Thyroid gland (tissue), 4 donors: ENCODE measurements at regions not wholly inside any gene's neighbourhood (a gene's known extent, or its start where the extent isn't known, plus 50 kb on each side); places are given as distances from the start of the nearest gene placed in this dataset.

Source experiments
- DNase-seq, 2 donors: peaks; one replicate each; pipeline ENCODE4 v3.0.0-alpha.2; 2019
- H3K27ac ChIP-seq, 3 donors: fragments of 200-600 bp; sonication (generic); 1 replicate in 2 of 3; 2 replicates in 1 of 3; pipeline ENCODE4 v1.5.1; 2016 to 2019; ENCODE audit warnings: mild to moderate bottlenecking in 1 of 3, moderate library complexity in 1 of 3
- H3K27me3 ChIP-seq: fragments of 200-600 bp; sonication (generic); one replicate; pipeline ENCODE4 v1.5.1; 2019
- H3K36me3 ChIP-seq, 2 donors: fragments of 200-600 bp; sonication (generic); one replicate each; pipeline ENCODE4 v1.5.1; 2016 to 2019
- H3K4me1 ChIP-seq, 2 donors: fragments of 200-600 bp; sonication (generic); one replicate each; pipeline ENCODE4 v1.5.1; 2017 to 2019
- H3K4me3 ChIP-seq, 3 donors: fragments of 200-600 bp; sonication (generic); replicated peaks in 1 of 3; 1 replicate in 2 of 3; 2 replicates in 1 of 3; pipeline ENCODE4 v1.5.1; 2016; ENCODE audit warnings: mild to moderate bottlenecking in 1 of 3
- H3K9me3 ChIP-seq: fragments of 200-600 bp; sonication (generic); one replicate; pipeline ENCODE4 v1.5.1; 2017
- CTCF ChIP-seq, 6 experiments: fragments of 200-600 bp in 3 of 6; fragments of 450-650 bp in 3 of 6; sonication (generic) in 3 of 6; IDR thresholded peaks; one replicate each; pipeline ENCODE4 v1.5.1; 2016 to 2019; ENCODE audit warnings: antibody characterized with exemption in 6 of 6, mild to moderate bottlenecking in 2 of 6, inconsistent platforms in 1 of 6, moderate library complexity in 1 of 6
- POLR2A ChIP-seq, 2 donors: fragments of 450-650 bp; IDR thresholded peaks; one replicate each; pipeline ENCODE4 v1.6.1; 2017; ENCODE audit warnings: antibody characterized with exemption in 2 of 2, mild to moderate bottlenecking in 2 of 2, moderate library complexity in 1 of 2
- WGBS, 2 donors: methylation state at CpG; one replicate each; pipeline ENCODE4 v1.1.5; 2017; 5-methylcytosine and 5-hydroxymethylcytosine counted together
- intact Hi-C: fragments of 100-400 bp; cut with DNase I; formaldehyde crosslinking; loops from one replicate; pipeline ENCODE4 v1.15.1; 2023

- no peaks in the 10 kb centered on the region for H3K27me3 ChIP-seq
- no peak for DNase-seq
- no peaks in the 10 kb centered on the region for H3K4me1 ChIP-seq
- no peak for TF ChIP-seq POLR2A (IDR thresholded peaks at IDR 0.05)
- TF ChIP-seq CTCF (IDR thresholded peaks at IDR 0.05): no peak
- H3K9me3 ChIP-seq: no peaks in the 10 kb centered on the region
- H3K27ac ChIP-seq: no peak overlapping the region
- intact Hi-C loops: no loop called here
- H3K4me3 ChIP-seq: no peak overlapping the region
- H3K36me3 ChIP-seq: no peaks in the 10 kb centered on the region
- 84 to 94% methylated on average over 3 of the region's 3 CpGs for WGBS, 2 donors
Observed at GRCh38 chr1:72704841-72705477, 422.6 kb upstream of the NEGR1 start.

DNA sequence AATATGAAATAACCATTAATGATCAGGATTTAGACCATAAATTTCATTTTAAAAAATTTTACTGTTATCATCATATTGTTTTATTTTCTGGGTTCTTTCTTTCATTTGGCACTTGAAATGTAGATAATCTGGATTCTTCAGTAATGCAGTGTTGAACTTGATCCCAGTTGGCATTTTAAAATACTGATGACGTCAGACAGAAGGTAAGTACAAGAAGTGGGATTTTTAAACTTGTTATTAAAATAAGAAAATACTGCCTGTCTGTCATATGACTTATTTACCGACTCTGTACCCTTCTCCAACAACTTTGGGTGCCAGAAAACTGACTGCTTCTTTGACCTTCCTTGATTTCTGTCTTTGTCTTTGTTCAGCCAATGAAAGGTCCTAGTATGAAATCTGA is 415.1 kb upstream of the NEGR1 start:
- 81 to 84% methylated on average over 2 of the region's 2 CpGs for WGBS, 2 donors
- DNase-seq: no peak
- no peak overlapping the region for H3K4me3 ChIP-seq
- H3K27me3 ChIP-seq: no peaks in the 10 kb centered on the region
- H3K36me3 ChIP-seq: no peaks in the 10 kb centered on the region
- no peaks in the 10 kb centered on the region for H3K4me1 ChIP-seq
- intact Hi-C loops: no loop called here
- H3K27ac ChIP-seq: no peak overlapping the region
- H3K9me3 ChIP-seq: no peaks in the 10 kb centered on the region
- TF ChIP-seq POLR2A (IDR thresholded peaks at IDR 0.05) (no peak), CTCF (IDR thresholded peaks at IDR 0.05) (no peak)

- H3K27me3 ChIP-seq: no peaks in the 10 kb centered on the region
- no peaks in the 10 kb centered on the region for H3K9me3 ChIP-seq
- H3K36me3 ChIP-seq: no peaks in the 10 kb centered on the region
- intact Hi-C loops: no loop called here
- no peak overlapping the region for H3K27ac ChIP-seq
- H3K4me1 ChIP-seq: no peaks in the 10 kb centered on the region
- H3K4me3 ChIP-seq: no peak overlapping the region
- DNase-seq: no peak
- TF ChIP-seq CTCF (IDR thresholded peaks at IDR 0.05) (no peak), POLR2A (IDR thresholded peaks at IDR 0.05) (no peak)
- 63 to 72% methylated on average over 1 of the region's 1 CpG for WGBS, 2 donors
Observed at GRCh38 chr1:72693899-72694298, 411.6 kb upstream of the NEGR1 start.

GRCh38 chr1:72693376-72693775 is 411.0 kb upstream of the NEGR1 start:
- Histone ChIP-seq H3K27ac (no peak overlapping the region), H3K4me1 (no peaks in the 10 kb centered on the region), H3K36me3 (no peaks in the 10 kb centered on the region), H3K9me3 (no peaks in the 10 kb centered on the region), H3K27me3 (no peaks in the 10 kb centered on the region), H3K4me3 (no peak overlapping the region)
- WGBS, 2 donors: 24 to 40% methylated on average over 2 of the region's 2 CpGs
- intact Hi-C loops: no loop called here
- TF ChIP-seq CTCF (IDR thresholded peaks at IDR 0.05) (no peak), POLR2A (IDR thresholded peaks at IDR 0.05) (no peak)
- no peak for DNase-seq

DNA sequence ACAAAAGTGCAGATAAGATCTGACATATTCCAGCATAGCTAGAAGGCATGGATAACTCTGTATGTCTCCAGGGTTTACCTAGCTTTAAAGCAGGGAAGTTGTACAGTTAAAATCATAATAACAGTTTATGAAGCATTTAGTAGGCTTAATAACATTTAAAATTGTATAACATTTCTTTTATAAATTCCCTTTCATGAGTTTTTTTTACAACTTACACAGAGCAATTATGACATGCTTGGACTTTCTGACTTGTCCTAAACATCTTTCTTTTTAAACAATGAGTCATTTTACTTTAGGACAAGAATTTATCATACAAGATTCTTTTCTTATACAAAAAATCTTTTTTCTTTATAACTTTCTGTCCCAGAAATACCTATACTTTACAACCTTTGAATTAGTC is 408.5 kb upstream of the NEGR1 start:
- H3K9me3 ChIP-seq: no peaks in the 10 kb centered on the region
- H3K36me3 ChIP-seq: no peaks in the 10 kb centered on the region
- no peaks in the 10 kb centered on the region for H3K27me3 ChIP-seq
- no peaks in the 10 kb centered on the region for H3K4me1 ChIP-seq
- intact Hi-C loops: no loop called here
- H3K4me3 ChIP-seq: no peak overlapping the region
- DNase-seq: no peak
- no peak overlapping the region for H3K27ac ChIP-seq
- TF ChIP-seq POLR2A (IDR thresholded peaks at IDR 0.05) (no peak), CTCF (IDR thresholded peaks at IDR 0.05) (no peak)
